GM19468 (cell line): ENCODE measurements at regions not wholly inside any gene's neighbourhood (a gene's known extent, or its start where the extent isn't known, plus 50 kb on each side); places are given as distances from the start of the nearest gene placed in this dataset.
A peak's percentile ranks its signal among the peaks of the same experiment; 100 is the strongest.

ENCODE experiments used
- ATAC-seq: cut with Tn5 transposase; IDR thresholded peaks from one replicate; pipeline ENCODE4 v1.9.1; 2021; ENCODE audit warnings: mild to moderate bottlenecking, moderate library complexity, moderate number of reproducible peaks; ENCODE audit not compliant: unreplicated experiment; ENCODE audit errors: extremely low read depth

GRCh38 chr1:80245813-80246212 lies 1239.3 kb upstream of the ADGRL4 start:
- ATAC-seq: no peak

GRCh38 chr1:80244372-80244771 lies 1237.8 kb upstream of the ADGRL4 start:
- no peak for ATAC-seq

GRCh38 chr1:80241566-80241965 lies 1235.0 kb upstream of the ADGRL4 start:
- ATAC-seq: no peak

- no peak for ATAC-seq
Observed at GRCh38 chr1:80225510-80225909, 1219.0 kb upstream of the ADGRL4 start.

- ATAC-seq: no peak
Observed at GRCh38 chr1:80221319-80221718, 1214.8 kb upstream of the ADGRL4 start.

DNA sequence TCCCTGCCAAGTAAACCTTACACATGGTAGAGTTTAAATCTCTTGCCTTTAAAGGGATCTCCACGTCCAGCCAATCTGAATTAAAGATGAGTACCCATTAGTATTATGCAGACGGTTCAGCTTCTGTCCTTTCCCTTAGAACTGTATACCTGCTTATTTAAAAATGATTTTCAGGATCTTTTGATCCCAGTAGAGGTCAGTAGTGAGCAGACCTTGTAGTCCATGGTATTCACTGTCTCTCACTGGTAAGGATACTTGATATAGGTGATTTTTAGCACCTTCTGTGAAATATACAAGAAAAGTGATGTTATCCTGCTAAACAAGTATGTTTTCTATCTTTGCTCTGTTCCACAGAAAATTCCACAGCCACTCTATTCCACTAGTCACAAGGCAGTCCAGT lies 1211.6 kb upstream of the ADGRL4 start:
- ATAC-seq: peak; percentile 68

- no peak for ATAC-seq
Observed at GRCh38 chr1:80217377-80217986, 1211.0 kb upstream of the ADGRL4 start.

DNA sequence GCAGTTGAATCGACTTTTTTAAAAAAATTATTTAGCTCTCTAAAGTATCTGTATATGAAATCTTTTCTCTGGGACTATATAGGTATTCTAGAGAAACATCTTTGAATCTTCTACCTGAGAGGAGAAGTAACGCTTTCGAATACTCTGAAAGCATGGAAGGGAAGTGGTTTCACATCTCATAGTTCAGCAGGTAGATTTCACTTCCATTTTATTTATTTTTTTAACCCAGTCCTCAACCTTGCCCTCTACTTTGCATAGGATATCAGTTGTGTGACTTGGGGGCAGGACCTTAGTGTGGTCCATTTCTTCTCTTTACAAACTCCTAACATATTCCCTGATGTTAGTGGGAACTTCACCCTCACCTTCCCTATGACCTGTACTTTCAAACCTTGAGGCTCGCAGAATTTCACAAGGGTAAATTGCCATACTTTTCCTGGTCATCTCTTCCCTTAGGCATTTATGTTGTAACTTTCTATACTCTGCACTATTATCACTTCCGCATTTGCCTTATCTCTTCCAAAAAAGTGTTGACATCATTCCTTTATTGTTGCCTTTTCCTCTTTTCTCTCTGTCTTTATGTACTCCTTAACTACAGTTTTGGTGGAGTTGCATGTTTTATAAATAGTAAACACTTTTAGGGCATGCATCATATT lies 1208.5 kb upstream of the ADGRL4 start:
- peak; percentile 72 for ATAC-seq

DNA sequence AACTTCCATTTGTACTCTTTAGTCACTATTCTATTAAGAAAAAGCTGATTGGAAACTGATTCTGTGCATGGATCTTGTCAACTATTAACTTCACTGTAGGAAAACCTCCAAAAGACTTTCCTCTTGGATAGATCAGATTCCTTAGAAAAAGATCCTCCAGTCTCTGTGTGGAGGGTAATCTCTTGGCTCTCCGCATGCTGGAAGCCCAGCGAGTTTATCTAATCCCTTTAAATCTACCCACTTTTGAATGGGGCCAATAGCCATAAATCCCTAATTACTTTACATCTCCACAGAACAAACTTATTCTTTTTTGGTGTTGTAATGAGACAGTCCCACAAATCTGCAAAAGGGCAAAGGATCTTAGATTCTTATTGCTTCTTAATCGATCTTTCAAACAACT lies 1206.4 kb upstream of the ADGRL4 start:
- no peak for ATAC-seq

DNA sequence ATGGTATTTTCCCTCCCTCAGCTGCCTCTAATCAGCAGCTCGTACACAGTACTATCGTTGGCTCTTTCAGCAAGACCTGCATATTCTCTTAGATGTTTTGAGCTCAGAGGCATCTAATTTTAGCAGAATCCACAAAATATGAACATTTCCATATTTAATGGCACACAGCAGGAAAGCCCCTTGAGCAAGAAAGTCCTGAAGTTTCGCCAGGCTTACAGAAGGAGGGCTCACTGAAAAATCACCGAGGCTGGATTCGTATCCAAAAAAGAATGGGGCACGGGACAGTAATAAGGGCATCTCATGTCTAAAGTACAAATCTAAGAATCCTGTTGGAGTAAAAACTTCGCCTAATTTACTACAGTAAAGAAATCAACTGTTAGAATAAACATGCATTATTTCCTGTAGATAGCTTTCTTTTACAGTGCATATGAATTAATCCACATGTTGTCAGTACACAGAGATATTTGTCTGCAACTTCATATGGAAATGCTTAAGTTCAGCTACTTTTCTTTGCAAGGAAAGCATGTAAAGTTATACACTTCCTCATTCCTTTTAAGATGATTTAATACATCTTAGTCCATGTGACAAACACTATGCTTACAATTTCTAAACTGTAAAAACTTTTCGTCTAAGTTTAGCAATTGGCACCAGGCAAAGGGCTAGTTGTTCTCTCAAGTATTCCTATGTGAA lies 1205.3 kb upstream of the ADGRL4 start:
- ATAC-seq: no peak

DNA sequence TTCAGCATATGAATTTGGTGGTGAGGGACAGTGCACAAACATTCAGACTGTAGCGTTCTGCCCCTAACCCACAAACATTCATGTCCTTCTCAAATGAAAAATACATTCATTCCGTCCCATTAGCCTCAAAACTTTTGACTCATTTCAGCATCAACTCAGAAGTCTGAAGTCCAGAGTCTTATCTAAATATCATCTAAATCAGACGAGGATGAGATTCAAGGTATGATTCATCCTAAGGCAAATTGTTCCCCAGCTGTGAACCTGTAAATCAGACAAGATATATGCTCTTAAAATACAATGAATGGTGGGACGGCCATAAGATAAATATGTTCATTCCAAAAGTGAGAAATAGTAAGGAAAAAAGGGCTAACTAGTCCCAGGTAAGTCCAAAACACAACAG lies 1195.6 kb upstream of the ADGRL4 start:
- no peak for ATAC-seq

- ATAC-seq: no peak
Observed at GRCh38 chr1:80194221-80194620, 1187.7 kb upstream of the ADGRL4 start.

DNA sequence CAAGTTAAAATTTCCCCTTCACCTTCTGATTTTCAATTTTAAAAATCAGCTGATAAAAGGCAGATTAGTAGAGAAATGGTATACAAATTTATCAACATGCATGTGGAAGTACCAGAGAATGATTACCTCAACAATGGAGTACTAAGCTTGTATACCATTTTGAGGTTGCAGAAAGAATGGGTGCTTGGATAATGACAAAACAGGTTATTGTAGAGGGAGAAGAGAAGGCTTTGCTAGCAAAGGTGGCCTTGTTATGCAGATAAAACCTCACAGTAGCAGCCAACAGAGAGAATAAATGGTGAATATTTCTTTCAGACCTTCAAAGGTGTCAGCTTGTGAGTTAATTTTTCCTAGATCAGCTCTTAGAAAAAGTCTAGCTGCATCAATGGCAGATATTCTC lies 1174.9 kb upstream of the ADGRL4 start:
- ATAC-seq: no peak

DNA sequence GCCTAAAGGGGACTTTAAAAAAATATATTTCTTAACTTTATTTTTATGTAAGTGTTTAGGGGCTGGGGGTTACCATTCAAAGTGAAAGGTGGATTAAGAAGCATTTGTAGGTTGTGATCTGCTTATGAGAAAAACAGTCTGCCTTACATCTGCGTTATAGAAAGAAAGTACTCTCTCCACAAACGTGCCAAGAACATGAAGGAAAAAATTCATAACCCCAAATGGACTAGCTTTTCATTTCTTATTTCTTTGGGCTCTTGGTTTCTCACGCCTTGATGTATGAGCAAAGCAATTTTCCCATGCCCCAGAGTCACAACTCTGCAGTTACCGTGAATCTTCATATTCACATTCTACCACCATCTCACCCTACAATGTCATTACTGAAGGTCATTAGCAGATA lies 1165.1 kb upstream of the ADGRL4 start:
- no peak for ATAC-seq

DNA sequence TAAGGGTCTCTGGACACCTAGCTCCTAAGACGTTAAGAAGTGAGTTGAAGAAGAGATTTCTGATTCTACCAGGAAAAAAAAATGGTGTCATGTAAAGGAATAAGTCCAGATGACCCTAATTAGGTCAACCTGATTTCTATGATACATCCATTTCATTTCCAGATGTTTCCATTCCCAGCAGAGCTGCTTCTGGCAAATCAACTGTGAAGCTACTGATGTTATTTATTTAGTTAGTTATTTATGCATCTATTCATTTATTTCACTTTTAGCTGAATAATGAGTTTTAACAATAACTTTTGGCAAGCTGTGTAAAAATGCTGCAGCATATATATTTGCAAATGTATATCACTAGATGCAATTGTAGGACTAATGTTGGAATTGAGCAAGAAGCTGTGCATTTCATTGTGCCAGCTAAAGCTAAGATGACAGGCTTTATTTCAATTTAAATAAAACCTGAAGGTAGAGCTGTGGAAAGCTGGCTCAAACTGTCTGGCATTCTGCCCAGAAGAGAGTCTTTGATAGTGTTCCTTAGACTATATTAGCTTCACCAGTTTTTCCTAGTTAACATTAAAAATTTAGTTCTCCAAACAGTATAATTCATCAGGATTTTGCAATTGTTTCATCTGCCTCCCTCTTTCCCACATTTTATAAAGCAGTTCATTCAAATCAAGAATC lies 1164.4 kb upstream of the ADGRL4 start:
- ATAC-seq: no peak

DNA sequence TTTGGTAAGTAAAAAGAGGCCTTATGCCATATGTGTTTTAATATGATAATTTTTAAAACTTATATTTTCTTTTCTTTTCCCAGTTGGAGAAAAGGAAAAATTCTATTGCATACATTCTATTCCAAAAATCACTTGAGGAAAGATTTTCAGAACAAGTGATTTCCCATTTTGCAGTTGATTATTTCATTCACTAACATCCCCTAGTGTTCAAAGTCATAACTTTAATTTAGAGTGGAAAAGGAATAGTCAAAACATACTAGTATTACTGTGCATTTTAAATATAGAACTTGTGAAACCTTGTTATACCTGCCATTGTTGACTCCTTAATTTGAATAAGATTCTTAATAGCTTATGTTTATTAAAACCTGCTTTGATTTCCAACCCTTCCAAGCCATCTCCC lies 1157.6 kb upstream of the ADGRL4 start:
- ATAC-seq: no peak

DNA sequence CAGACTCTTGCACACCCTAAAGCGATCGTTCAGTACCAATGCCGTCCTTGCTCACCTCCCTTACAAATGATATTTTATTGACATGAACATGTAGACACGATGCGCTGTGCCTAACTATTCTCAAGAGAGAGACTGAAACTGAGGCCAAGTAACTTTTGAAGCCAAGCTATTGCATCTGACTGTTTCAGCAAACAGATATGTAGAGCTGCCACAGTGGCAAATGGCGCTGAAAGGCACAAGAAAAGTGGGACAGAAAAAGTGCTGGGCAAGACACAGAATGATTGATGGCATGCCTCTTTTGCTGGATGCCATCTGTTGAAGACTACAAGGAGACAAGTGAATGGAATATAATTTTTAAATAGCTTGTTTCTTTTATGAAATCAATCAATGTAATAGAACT lies 1157.2 kb upstream of the ADGRL4 start:
- no peak for ATAC-seq

- no peak for ATAC-seq
Observed at GRCh38 chr1:80158771-80159170, 1152.2 kb upstream of the ADGRL4 start.

DNA sequence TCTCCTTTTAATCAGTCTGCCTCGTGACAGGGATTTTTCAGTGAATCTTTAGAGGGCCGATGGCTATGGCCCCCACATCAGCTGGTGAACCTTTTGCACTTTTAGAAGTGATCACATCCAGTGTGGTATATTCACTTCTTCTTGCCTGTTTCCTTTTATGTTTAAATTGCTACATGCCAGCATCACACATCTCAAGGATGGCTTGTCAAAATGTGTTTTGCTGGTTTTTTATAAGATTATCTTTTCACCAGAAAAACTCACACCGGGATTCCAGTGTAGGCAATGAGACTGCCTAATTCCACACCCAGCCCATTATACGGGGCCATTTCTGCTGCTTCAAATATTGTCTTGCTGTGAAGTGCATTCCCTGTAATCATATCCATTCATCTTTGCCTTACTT lies 1151.7 kb upstream of the ADGRL4 start:
- ATAC-seq: no peak

DNA sequence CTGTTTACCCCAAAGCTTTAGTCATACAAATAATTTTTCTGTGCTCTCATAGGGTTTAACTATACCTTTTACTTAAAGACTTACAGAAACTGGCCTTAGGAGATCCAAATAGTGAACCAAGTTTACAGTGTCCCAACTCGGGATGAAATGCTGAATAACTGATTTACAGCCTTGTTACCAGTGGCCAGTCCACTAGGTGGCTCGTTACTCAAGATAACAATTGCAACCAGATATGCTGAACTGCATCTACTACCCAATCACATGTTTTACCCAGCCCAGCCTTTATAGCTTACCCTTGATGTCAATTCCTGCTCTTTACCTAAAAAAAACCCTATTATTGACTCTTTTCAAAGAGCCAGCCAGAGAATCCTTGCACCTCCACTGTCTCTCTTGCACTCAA lies 1148.8 kb upstream of the ADGRL4 start:
- ATAC-seq: no peak

- ATAC-seq: no peak
Observed at GRCh38 chr1:80154176-80154575, 1147.6 kb upstream of the ADGRL4 start.
